Right ventricle myocardium inferior (tissue), 1 donor: ENCODE measurements at regions not wholly inside any gene's neighbourhood (a gene's known extent, or its start where the extent isn't known, plus 50 kb on each side); places are given as distances from the start of the nearest gene placed in this dataset.
A peak's percentile ranks its signal among the peaks of the same experiment; 100 is the strongest.
"Not testable (repeated sequence)": the region's sequence is repeated elsewhere in the genome, so short reads cannot be mapped to it uniquely, and the experiment has no call there.

ENCODE experiments used
- ATAC-seq: fragments of 200-7000 bp; cut with Tn5 transposase; one replicate; pipeline ENCODE4 v1.9.1; 2020; ENCODE audit warnings: mild to moderate bottlenecking, moderate library complexity
- DNase-seq: peaks from one replicate; pipeline ENCODE4 v3.0.0; 2021; ENCODE audit errors: missing footprints
- intact Hi-C: fragments of 100-400 bp; cut with DNase I; formaldehyde crosslinking; loops from one replicate; pipeline ENCODE4 v1.11.0; 2022
- donor health status: DM: no; HTN: yes; CAD: no; lungs with severe emphysema.

DNA sequence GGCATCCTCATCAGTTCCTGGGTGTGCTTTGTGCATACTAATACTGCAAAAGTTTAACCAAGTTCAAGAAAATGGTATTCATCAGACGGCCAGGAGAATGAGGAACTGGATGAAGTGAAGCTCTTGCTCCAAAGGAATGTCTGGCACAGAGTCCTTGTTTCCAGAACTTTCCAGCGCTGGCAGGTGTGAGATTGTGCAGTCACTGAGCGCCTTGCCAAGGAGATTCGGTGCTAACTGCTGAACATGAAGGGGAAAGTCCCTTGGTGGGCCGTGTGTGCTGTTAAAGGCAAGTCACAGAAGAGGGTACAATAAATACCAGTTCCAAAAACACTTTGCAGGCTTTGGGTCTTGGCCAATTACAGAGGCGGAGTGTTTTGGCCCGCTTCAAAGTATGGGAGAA is 262.3 kb upstream of the SOX4 start:
- intact Hi-C loops, result loop anchor here (10.0 kb wide), 1 partner anchor 254 kb away; no protein-coding TSS in a partner anchor
- peak; percentile 34 for ATAC-seq
- no peak for DNase-seq

DNA sequence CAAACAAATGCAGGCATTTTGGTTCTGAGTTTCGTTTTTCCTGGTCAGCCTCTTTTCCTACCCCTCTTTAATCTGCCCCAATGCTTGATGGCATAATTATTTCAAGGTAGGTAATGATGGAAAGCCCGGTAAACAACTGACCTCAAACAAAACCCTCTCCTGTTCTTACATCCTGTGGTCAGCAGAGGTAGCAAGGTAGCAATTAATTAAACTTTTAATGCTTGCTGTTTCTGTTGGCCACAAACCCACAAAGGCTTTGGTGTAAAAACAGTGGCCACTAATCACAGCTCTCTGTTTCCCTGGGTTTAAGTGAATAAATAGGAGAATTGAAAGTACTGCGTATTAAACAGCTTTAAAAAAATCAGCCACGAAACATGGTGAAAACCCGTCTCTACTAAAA is 261.5 kb upstream of the SOX4 start:
- intact Hi-C loops, result loop anchor here (10.0 kb wide), 1 partner anchor 253 kb away; no protein-coding TSS in a partner anchor
- DNase-seq (no peak), ATAC-seq (no peak)

DNA sequence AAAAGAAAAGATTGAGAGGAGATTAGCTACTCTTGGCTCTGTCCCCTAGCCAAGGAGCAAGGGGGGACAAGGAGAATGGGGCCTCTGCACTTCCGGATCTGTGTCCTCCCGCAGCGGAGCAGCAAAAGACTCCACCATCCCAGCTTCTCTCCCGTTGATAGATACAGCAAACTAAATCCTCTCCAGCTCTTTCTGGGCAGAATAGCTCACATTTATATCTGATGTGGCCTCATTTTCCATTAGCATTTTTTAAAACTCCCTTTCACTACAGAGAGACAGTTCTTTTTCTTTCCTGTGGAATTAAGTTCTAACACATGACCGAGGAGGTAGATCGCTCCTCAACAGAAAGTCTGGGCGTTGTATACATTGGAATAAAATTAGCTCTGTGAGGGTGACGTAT is 260.9 kb upstream of the SOX4 start:
- no peak for ATAC-seq
- DNase-seq, result no peak
- intact Hi-C loops, result loop anchor here (10.0 kb wide), 1 partner anchor 252 kb away; no protein-coding TSS in a partner anchor

DNA sequence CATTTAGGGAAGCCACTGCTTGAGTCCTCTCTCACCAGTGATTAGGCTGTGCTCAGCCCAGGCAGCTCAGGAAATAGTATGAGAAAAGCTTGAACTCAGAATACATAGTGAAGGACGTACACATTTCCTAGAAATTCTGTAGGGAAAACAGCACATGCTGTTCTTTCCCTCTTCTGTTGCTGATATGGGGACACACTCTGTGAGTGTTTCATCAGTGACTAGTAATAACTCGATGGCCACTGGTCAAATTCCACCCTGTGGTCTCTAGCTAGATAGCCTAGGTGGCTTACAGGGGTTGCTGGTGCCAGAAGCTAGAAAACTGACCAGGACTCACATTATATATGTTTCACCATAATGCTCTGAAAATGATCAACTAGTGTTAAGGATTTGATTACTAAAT is 259.8 kb upstream of the SOX4 start:
- DNase-seq (no peak), ATAC-seq (no peak)
- intact Hi-C loops, result loop anchor here (10.0 kb wide), 1 partner anchor 251 kb away; no protein-coding TSS in a partner anchor

DNA sequence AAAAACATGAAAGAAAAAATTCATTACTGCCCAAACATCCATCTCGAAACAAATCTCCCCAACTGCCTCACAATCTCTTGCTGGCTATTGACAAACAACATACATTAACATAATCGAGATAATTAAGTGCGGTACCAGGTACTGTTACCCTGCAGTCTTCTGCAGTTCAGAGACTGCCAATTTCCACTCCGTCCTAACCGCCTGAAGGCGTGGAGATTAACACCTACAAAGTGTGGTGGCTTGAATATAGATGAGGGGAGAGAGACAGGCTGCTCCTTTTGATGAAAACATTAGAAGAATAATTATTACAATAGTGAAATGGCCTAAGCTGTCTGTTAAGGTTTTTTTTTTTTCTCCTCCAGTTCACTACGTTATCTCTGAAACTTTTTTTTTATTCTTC is 258.9 kb upstream of the SOX4 start:
- ATAC-seq, result no peak
- intact Hi-C loops, result loop anchor here (10.0 kb wide), 1 partner anchor 250 kb away; no protein-coding TSS in a partner anchor

DNA sequence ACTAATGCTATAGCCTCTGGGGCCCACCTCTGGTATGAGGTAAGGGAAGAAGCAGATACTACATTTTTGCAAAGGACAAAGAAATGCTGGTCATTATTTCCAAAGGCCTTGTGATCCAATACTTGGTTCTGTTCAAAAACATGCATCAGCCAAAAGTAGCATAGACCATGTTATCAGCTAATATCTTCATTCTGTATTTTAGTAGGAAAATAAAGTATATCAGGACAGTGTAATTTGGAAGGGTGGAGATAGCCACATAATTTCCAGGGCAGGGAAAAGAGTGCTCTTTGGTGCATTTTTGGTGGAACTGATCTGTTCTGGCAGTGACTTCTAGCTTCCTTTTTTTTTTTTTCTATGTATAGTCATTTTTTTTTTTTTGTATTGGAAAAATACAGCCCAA is 258.0 kb upstream of the SOX4 start:
- intact Hi-C loops, result loop anchor here (10.0 kb wide), 1 partner anchor 249 kb away; no protein-coding TSS in a partner anchor
- DNase-seq (no peak), ATAC-seq (no peak)

More for the DNA sequence above, 258.9 kb upstream of the SOX4 start:
- DNase-seq, result no peak

DNA sequence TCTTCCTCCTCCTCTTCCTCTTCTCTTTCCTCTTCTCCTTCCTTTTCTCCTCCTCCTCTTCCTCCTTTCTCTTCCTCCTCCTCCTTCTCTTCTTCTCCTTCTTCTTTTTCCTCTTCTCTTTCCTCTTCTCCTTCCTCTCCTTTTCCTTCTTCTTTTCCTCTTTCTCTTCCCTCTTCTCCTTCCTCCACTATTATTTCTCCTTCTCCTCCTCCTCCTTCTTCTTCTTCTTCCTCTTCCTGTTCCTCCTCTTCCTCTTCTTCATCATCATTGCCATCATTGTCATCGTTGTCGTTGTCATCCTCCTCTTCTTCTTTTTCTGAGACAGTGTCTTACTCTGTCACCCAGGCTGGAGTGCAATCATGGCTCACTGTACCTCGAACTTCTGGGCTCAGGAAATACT is 256.3 kb upstream of the SOX4 start:
- intact Hi-C loops, result loop anchor here (10.0 kb wide), 1 partner anchor 248 kb away; no protein-coding TSS in a partner anchor
- no peak for ATAC-seq
- DNase-seq, result no peak

DNA sequence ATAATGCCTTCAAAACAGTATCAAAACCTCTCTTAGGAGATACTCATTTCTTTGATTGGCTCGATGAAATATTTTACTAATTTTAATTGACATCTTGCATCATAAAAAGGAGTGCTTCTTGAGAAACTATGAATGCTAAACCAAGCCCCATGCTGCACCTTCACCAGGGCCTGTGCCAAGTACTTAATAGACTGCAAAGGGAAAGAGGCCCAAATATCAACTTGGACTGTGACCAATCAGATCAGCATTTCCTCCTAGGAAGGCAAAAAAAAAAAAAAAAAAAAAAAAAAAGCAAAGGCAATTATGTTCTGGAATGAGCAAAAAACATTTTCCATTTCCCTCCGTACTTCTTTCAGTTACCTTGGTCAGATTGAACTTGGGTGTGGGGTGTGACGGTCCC is 253.0 kb upstream of the SOX4 start:
- ATAC-seq (no peak), DNase-seq (no peak)
- intact Hi-C loops, result no loop called here

DNA sequence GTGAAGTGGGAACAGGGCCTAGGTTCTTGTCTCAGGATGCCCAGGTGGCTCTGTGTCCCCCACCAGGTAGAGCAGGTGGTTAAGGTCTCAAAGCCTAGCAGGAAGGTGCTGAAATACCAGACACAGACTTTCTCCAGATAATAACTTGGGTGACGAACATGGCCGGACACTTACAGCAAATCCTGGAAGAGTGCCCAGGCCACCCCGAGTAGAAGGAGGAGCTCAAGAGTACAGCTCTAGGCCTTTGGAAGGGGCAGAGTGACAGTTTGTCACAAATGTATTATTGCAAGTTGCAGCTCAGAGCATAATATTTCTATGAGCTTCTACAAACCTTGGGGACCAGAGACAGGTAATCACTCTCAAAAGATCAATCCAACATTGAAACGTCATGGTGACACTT is 251.6 kb upstream of the SOX4 start:
- DNase-seq, result no peak
- ATAC-seq, result no peak
- intact Hi-C loops, result no loop called here

DNA sequence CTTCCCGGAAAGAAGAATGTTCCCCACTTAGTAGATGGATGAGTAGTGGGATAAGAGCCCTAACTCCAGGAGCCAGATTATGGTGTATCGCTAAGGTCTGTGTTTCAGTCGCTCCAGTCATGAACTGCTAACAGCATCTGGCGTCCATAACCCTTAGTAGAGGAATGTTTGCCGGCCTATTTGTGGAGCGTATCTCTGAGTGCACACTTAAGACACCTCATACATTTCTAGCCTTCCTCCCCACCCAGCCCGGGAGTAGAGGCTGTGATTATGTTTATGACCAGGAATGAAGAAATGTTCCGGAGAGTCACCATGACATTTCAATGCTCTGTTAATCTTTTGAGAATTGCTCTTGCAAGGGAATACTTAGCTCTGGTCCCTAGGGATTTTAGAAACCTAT is 251.1 kb upstream of the SOX4 start:
- intact Hi-C loops, result no loop called here
- DNase-seq (no peak), ATAC-seq (peak; percentile 90)

DNA sequence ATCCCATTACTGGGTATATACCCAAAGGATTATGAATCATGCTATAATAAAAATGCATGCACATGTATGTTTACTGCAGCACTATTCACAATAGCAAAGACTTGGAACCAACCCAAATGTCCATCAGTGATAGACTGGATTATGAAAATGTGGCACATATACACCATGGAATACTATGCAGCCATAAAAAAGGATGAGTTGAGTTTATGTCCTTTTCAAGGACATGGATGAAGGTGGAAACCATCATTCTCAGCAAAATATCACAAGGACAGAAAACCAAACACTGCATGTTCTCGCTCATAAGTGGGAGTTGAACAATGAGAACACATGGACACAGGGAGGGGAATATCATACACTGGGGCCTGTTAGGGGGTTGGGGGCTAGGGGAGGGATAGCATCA is 247.8 kb upstream of the SOX4 start:
- intact Hi-C loops, ATAC-seq, DNase-seq: not testable (repeated sequence)

DNA sequence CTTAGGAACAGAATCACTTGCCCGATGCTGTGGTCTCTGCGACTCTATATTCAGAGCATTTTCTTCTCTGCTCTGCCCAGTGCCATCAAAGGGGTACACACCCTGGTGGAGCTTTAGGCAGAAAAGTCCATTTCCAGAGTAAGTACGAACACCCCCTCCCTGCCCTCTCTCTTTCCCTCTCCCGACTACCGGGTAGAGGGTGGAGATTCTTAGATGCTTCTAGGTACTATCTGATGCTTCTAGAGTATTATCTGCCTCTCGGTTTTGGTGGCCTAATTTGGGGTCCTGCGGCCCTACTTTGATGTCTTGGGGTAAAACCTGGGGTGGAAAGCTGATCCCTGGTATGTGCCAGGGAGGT is 245.4 kb upstream of the SOX4 start:
- intact Hi-C loops, result no loop called here
- DNase-seq, result no peak
- ATAC-seq, result no peak

DNA sequence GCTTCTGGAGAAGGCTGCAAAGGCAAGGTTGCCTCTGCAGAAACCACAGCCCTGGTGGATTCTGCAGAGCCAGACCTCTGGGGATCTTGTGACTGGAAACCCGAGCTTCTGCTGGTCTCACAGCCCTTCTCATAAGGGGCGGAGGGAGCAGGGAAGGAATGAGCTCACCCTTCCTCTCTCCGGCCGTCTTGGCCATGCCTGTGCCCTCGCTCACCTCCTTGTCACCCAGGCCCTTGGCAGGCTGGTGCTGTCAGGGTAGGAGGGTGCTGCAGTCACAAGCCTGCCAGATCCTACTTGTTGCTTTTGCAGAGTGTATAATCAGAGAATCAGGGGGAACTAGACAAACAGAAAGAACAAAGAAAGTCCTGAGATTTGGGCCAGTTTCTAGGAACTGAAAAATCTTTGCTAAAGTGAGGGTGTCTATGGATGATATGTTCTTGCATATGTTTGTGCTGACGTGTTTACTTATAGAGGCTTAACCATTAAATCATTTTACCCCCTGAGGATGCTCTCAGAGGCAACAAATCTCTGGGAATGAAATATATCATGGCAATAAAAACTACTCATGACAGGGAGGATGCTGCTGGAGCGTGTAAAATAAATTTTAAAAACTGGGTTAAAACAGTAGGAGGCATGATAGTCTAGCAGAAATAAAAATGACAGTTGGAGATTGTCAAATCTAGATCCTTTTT is 244.9 kb upstream of the SOX4 start:
- ATAC-seq (peak; percentile 39), DNase-seq (no peak)
- intact Hi-C loops, result no loop called here

DNA sequence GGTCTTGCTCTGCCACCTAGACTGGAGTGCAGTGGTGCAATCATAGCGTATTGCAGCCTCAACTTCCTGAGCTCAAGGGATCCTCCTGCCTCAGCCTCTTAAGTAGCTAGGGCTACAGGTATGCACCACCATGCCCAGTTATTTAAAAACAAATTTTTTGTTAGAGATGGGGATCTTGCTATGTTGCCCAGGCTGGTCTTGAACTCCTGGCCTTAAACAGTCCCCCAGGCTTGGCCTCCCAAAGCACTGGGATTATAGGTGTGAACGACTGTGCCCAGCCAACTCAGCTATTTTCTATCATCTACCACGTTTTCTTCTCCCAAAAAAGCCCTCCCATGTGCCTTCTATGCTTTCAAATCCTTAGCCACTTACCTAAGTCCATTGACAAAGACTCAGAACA is 243.7 kb upstream of the SOX4 start:
- ATAC-seq, result no peak

DNA sequence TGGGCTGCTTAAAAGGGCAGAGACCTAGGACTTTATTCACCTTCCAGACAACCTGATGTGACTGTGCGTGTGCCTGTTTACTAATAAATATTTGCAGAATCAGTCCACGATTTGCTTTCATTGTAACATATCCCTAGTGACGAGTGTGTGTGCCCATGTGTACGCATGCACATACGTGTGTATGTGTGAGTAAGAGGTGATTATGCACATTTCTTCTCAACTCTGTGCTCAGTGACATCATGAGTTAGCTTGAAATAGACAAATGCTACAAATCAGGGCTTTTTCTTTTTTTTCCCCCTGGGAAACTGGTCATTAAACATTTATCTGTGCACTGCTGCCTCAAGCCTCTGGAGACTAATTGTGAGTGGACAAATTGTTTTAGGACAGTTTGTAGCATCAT is 242.6 kb upstream of the SOX4 start:
- ATAC-seq (no peak), DNase-seq (no peak)
- intact Hi-C loops, result no loop called here

More for the DNA sequence above, 243.7 kb upstream of the SOX4 start:
- no peak for DNase-seq
- intact Hi-C loops, result no loop called here

DNA sequence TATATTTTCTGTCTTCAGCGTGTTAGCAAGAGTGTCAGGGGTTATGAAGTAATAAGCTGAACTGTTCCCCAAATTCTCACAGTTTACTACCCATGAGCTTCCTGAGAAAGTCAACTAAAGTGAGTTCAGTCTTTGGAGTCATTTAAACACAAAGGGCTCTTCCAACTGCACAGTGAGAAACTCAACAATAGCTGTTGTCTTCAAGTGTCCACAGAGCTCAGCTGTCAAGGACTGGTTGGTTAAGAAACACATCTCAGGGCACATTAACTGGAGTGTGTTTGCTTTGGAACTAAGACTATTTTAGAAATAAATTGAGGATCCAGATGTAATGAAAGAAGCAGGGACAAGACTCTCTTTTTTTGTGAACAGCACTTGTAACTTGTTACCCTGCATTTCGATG is 241.4 kb upstream of the SOX4 start:
- ATAC-seq, result no peak
- DNase-seq, result no peak
- intact Hi-C loops, result no loop called here

DNA sequence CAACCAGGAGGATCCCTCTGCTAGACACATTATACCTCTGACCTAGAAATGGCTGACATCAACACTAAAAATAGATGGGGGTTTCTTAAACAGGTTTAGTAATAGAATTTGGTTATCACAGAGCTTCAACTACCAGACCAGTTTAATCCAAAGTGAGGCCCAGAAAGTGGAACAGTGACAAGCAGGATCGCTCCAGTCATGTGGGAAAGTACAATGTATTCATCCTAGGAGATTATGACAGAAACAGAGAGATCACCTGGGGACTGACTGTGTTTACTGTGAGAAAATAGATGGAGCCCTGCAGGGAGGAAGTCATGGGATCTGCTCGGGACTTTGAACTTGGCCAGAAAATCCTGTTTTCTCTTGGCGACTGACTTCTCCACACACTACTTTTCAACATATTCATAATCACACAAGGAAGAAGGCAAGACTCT is 238.7 kb upstream of the SOX4 start:
- ATAC-seq (no peak), DNase-seq (no peak)
- intact Hi-C loops, result no loop called here

DNA sequence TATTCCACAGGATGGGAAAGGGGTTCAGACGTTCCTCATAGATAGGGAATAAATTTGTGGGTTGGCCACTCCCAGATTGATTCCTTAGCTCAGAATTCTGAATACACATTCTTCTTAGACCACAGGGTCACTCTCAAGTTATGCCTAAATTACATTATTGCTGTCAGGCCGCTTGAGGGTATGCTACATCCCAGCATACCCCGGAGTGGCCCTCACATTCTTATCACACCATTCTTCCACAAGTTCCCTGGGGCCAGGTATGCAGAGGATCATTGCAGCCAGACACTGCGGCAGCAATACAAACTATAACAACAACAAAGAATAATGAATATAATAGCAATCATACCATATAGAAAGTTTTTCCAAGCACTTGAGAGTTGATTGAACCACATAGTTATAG is 237.9 kb upstream of the SOX4 start:
- ATAC-seq (no peak), DNase-seq (no peak)
- intact Hi-C loops, result no loop called here

DNA sequence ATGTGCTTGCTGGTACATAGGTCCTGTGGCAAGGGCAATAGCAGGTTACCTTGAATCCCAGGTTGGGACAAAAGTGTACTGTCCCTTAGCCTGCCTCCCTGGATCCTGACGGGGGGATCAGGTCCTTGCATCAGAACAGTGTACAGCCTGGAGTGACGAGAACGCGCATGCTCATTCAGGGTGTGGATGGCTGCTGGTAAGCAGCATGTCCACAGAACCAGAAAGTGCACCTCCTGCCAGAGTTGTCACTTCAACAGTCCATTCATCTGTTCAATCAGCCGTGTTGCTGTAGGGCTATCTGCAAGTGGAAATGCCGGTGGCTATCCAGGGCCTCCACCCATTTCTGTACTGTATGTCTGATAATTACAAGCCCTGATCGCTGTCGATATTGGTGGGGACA is 236.3 kb upstream of the SOX4 start:
- ATAC-seq, result no peak
- DNase-seq, result no peak
- intact Hi-C loops, result no loop called here

DNA sequence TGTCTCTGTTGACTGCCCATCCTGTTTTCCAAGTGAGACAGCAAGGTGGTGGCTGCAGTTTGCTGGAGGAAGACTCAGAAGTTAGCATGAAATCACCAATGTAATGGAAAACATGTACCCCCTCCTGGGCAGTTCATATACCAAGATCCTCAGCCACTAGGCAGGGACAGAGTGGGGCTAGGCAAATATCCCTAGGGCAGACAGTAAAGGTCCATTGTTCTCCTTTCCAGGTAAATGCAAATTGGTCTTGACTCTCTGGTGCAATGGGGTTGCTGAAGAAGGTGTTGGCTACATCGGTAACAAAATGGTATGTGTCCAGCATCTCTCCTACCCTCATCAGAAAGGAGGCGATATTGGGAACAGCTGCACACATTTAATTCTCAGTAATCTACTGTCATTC is 233.6 kb upstream of the SOX4 start:
- ATAC-seq (no peak), DNase-seq (no peak)
- intact Hi-C loops, result no loop called here

DNA sequence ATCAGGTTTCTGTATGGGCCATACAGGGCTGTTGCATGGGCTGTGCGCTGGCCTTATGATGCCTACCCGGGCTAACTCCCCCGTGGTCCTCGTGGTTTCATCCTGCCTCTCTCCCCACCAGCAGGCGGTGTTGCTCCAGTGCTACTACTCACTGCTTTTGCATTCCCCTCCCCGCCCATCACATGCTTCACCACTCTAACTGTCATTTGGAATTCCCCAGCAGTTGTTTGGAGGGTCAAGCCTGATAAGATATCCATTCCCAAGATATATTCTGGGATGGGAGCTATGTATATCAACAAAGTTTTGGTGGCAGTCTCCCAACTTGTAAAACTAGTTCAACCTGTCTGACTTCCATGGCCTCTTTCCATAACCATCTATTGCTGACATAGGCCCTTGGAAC is 233.2 kb upstream of the SOX4 start:
- ATAC-seq (no peak), DNase-seq (no peak)
- intact Hi-C loops, result no loop called here
